GM12875 (cell line): ENCODE measurements at regions not wholly inside any gene's neighbourhood (a gene's known extent, or its start where the extent isn't known, plus 50 kb on each side); places are given as distances from the start of the nearest gene placed in this dataset.

Source experiments
- H3K4me3 ChIP-seq: one replicate; pipeline ENCODE4 v1.5.1; 2011; ENCODE audit warnings: low read depth, low read length, control low read depth
- CTCF ChIP-seq: IDR thresholded peaks from 2 replicates; pipeline ENCODE4 v1.5.1; 2011; ENCODE audit warnings: low read depth, mild to moderate bottlenecking, control low read depth, inconsistent platforms, low read length, moderate library complexity, borderline replicate concordance; ENCODE audit not compliant: insufficient read depth

- no peak overlapping the region for H3K4me3 ChIP-seq
- no peak for TF ChIP-seq CTCF
Observed at GRCh38 chr12:13368431-13368830, 171.9 kb downstream of the EMP1 start.

- no peak for TF ChIP-seq CTCF
- H3K4me3 ChIP-seq = no peak overlapping the region
Observed at GRCh38 chr12:13367973-13368372, 171.4 kb downstream of the EMP1 start.

GRCh38 chr12:13365748-13366366 lies 169.3 kb downstream of the EMP1 start:
- no peak for TF ChIP-seq CTCF
- no peak overlapping the region for H3K4me3 ChIP-seq

- peak; percentile 93 for TF ChIP-seq CTCF
- H3K4me3 ChIP-seq = no peak overlapping the region
Observed at GRCh38 chr12:13362260-13362841, 165.8 kb downstream of the EMP1 start.

GRCh38 chr12:13359636-13360035 lies 163.1 kb downstream of the EMP1 start:
- no peak for TF ChIP-seq CTCF
- no peak overlapping the region for H3K4me3 ChIP-seq

- H3K4me3 ChIP-seq = no peak overlapping the region
- TF ChIP-seq CTCF = no peak
Observed at GRCh38 chr12:13358391-13358905, 161.9 kb downstream of the EMP1 start.

- no peak for TF ChIP-seq CTCF
- no peak overlapping the region for H3K4me3 ChIP-seq
Observed at GRCh38 chr12:13350946-13351345, 154.4 kb downstream of the EMP1 start.
